Esophagus muscularis mucosa (tissue), 4 donors: ENCODE measurements at regions not wholly inside any gene's neighbourhood (a gene's known extent, or its start where the extent isn't known, plus 50 kb on each side); places are given as distances from the start of the nearest gene placed in this dataset.

Source experiments
- DNase-seq: peaks from one replicate; pipeline ENCODE4 v3.0.0-alpha.2; 2017; ENCODE audit errors: extremely low spot score
- H3K27ac ChIP-seq, 4 donors: fragments of 200-600 bp; sonication (generic); replicated peaks in 1 of 4; 1 replicate in 3 of 4; 2 replicates in 1 of 4; pipeline ENCODE4 v1.5.1; 2016 to 2019; ENCODE audit warnings: mild to moderate bottlenecking in 1 of 4
- H3K27me3 ChIP-seq, 4 donors: fragments of 200-600 bp; sonication (generic); one replicate each; pipeline versions ENCODE4 v1.5.1 to v1.6.0; 2016 to 2019
- H3K36me3 ChIP-seq, 4 donors: fragments of 200-600 bp; sonication (generic); one replicate each; pipeline ENCODE4 v1.5.1; 2016 to 2019
- H3K4me1 ChIP-seq, 4 donors: fragments of 200-600 bp; sonication (generic); one replicate each; pipeline ENCODE4 v1.5.1; 2016 to 2019
- H3K4me3 ChIP-seq, 4 donors: fragments of 200-600 bp; sonication (generic); 1 replicate in 2 of 4; 2 replicates in 2 of 4; pipeline ENCODE4 v1.5.1; 2016 to 2019; ENCODE audit warnings: mild to moderate bottlenecking in 4 of 4, moderate library complexity in 1 of 4
- H3K9me3 ChIP-seq, 4 donors: fragments of 200-600 bp; sonication (generic); 1 replicate in 3 of 4; 2 replicates in 1 of 4; pipeline ENCODE4 v1.5.1; 2016 to 2019
- EP300 ChIP-seq: sonication (generic); formaldehyde crosslinking; IDR thresholded peaks from one replicate; pipeline ENCODE4 v1.6.1; 2017; ENCODE audit warnings: antibody characterized with exemption
- POLR2A ChIP-seq: fragments of 450-650 bp; IDR thresholded peaks from one replicate; pipeline ENCODE4 v1.6.1; 2017; ENCODE audit warnings: antibody characterized with exemption, moderate library complexity, mild to moderate bottlenecking, low read depth
- POLR2AphosphoS5 ChIP-seq, 2 donors: sonication (generic); formaldehyde crosslinking; IDR thresholded peaks; one replicate each; pipeline ENCODE4 v1.6.1; 2017; ENCODE audit warnings: antibody characterized with exemption in 2 of 2
- WGBS: methylation state at CpG from one replicate; pipeline ENCODE4 v1.1.5; 2018; 5-methylcytosine and 5-hydroxymethylcytosine counted together
- intact Hi-C: fragments of 100-400 bp; cut with DNase I; formaldehyde crosslinking; loops from one replicate; pipeline ENCODE4 v1.15.1; 2023
- TF ChIP-seq, protein P1 (sequence below), 3 experiments: fragments of 200-600 bp in 2 of 3; fragments of 450-650 bp in 1 of 3; sonication (generic) in 2 of 3; IDR thresholded peaks; one replicate each; pipeline ENCODE4 v1.5.1; 2017 to 2019; ENCODE audit warnings: antibody characterized with exemption in 3 of 3, mild to moderate bottlenecking in 2 of 3, moderate library complexity in 1 of 3

DNA sequence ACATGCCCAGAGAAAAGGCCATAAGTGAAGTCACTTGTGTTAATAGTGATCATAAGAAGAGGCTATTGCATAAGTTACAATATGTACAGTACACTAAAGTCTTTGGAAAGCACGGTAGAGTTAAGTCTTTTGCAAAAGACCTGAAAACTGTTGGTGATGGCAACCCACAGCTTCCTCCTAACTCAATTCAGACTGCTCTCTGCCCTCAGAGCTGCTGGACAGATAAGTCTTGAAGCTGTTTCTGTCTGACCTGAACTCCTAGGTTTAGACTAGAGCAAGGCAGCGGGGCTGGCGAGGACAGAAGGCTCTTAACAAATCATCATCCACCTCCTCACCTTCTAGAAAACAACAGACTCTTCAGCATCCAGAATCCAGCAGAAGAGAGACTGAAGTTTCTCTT lies 125.4 kb downstream of the CD24 start:
- no peaks in the 10 kb centered on the region for H3K27me3 ChIP-seq

GRCh38 chr6:106847116-106847515 lies 127.4 kb downstream of the CD24 start:
- WGBS, result 64% methylated on average over 6 of the region's 6 CpGs
- H3K9me3 ChIP-seq, result peaks cover 0 to 3% (median 0%) of the 10 kb centered on the region in 4 donors
- H3K27ac ChIP-seq, result no peak overlapping the region
- no peak for DNase-seq
- no peak overlapping the region for H3K4me3 ChIP-seq
- intact Hi-C loops, result no loop called here
- H3K4me1 ChIP-seq, result no peaks in the 10 kb centered on the region
- H3K27me3 ChIP-seq, result peaks cover 0 to 3% (median 0%) of the 10 kb centered on the region in 4 donors
- TF ChIP-seq EP300 (no peak), POLR2A (no peak), POLR2AphosphoS5 (IDR thresholded peaks at IDR 0.05) (no peak)
- TF ChIP-seq, protein P1, sequence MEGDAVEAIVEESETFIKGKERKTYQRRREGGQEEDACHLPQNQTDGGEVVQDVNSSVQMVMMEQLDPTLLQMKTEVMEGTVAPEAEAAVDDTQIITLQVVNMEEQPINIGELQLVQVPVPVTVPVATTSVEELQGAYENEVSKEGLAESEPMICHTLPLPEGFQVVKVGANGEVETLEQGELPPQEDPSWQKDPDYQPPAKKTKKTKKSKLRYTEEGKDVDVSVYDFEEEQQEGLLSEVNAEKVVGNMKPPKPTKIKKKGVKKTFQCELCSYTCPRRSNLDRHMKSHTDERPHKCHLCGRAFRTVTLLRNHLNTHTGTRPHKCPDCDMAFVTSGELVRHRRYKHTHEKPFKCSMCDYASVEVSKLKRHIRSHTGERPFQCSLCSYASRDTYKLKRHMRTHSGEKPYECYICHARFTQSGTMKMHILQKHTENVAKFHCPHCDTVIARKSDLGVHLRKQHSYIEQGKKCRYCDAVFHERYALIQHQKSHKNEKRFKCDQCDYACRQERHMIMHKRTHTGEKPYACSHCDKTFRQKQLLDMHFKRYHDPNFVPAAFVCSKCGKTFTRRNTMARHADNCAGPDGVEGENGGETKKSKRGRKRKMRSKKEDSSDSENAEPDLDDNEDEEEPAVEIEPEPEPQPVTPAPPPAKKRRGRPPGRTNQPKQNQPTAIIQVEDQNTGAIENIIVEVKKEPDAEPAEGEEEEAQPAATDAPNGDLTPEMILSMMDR (IDR thresholded peaks at IDR 0.05), result no peak
- no peaks in the 10 kb centered on the region for H3K36me3 ChIP-seq

More for the DNA sequence above, 125.4 kb downstream of the CD24 start:
- H3K27ac ChIP-seq, result no peak overlapping the region
- H3K36me3 ChIP-seq, result no peaks in the 10 kb centered on the region
- 71% methylated on average over 3 of the region's 3 CpGs for WGBS
- no peaks in the 10 kb centered on the region for H3K4me1 ChIP-seq
- TF ChIP-seq EP300, result no peak
- TF ChIP-seq POLR2A, result no peak
- no peak for TF ChIP-seq POLR2AphosphoS5 (IDR thresholded peaks at IDR 0.05)
- TF ChIP-seq, protein P1 (IDR thresholded peaks at IDR 0.05), result no peak
- DNase-seq, result no peak
- no peak overlapping the region for H3K4me3 ChIP-seq
- H3K9me3 ChIP-seq, result peaks cover 0 to 4% (median 0%) of the 10 kb centered on the region in 4 donors
- intact Hi-C loops, result no loop called here

- intact Hi-C loops, result no loop called here
- no peak for DNase-seq
- Histone ChIP-seq H3K9me3 (no peaks in the 10 kb centered on the region), H3K36me3 (no peaks in the 10 kb centered on the region), H3K4me1 (no peaks in the 10 kb centered on the region), H3K4me3 (no peak overlapping the region), H3K27ac (no peak overlapping the region), H3K27me3 (peaks cover 0 to 15% (median 0%) of the 10 kb centered on the region in 4 donors)
- no peak for TF ChIP-seq EP300
- TF ChIP-seq, protein P1 (IDR thresholded peaks at IDR 0.05), result no peak
- no peak for TF ChIP-seq POLR2A
- no peak for TF ChIP-seq POLR2AphosphoS5 (IDR thresholded peaks at IDR 0.05)
Measured at GRCh38 chr6:106844930-106845329, 129.6 kb downstream of the CD24 start.

DNA sequence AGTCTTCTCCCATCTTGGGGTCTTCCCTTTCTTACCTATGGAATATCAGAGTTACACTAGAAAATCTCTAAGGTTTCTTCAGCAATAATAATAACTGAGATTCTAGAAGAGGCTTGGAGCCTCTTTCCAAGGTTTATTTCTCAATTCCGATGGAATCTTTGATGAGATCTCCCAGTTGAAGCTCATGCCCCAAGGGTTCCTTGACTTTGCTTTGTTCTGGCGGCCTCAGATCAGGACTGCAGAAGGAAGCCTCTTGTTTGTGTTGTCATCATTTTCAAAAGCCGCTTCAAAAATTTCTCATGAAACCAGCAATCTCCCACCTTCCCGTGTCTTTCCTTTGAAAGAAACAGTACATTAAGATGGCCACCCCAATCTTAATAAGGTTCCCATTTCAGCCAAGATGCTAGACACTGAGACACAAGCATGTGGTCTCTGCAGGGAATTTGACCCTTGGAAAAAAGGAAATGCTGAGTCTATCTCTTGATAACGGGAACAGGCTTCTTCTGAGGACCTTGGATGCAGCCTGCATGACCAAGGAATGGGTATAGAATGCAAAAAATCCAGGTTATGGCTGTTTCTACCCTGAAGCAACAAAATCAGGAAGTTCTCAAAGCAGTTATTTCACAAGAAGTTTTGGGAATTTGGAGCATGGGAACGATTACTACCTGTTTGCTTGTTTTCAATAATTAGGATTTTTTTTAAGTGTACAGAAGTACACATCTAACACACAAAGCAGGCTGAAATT lies 141.6 kb downstream of the CD24 start:
- 87% methylated on average over 6 of the region's 6 CpGs for WGBS
- H3K27ac ChIP-seq, result no peak overlapping the region
- no peak overlapping the region for H3K4me3 ChIP-seq
- TF ChIP-seq, protein P1 (IDR thresholded peaks at IDR 0.05), result no peak
- TF ChIP-seq EP300, result no peak
- no peak for TF ChIP-seq POLR2AphosphoS5 (IDR thresholded peaks at IDR 0.05)
- no peak for TF ChIP-seq POLR2A
- intact Hi-C loops, result no loop called here
- no peaks in the 10 kb centered on the region for H3K9me3 ChIP-seq
- no peaks in the 10 kb centered on the region for H3K4me1 ChIP-seq
- DNase-seq, result no peak
- H3K27me3 ChIP-seq, result no peaks in the 10 kb centered on the region
- H3K36me3 ChIP-seq, result no peaks in the 10 kb centered on the region

GRCh38 chr6:106830930-106831329 lies 143.6 kb downstream of the CD24 start:
- 86% methylated on average over 2 of the region's 2 CpGs for WGBS
- intact Hi-C loops, result no loop called here
- Histone ChIP-seq H3K9me3 (no peaks in the 10 kb centered on the region), H3K4me1 (no peaks in the 10 kb centered on the region), H3K27me3 (no peaks in the 10 kb centered on the region), H3K4me3 (no peak overlapping the region), H3K36me3 (no peaks in the 10 kb centered on the region), H3K27ac (no peak overlapping the region)
- DNase-seq, result no peak
- TF ChIP-seq EP300 (no peak), POLR2AphosphoS5 (IDR thresholded peaks at IDR 0.05) (no peak), POLR2A (no peak)
- TF ChIP-seq, protein P1 (IDR thresholded peaks at IDR 0.05), result no peak
